COLO668 (cell line): ENCODE measurements at regions not wholly inside any gene's neighbourhood (a gene's known extent, or its start where the extent isn't known, plus 50 kb on each side); places are given as distances from the start of the nearest gene placed in this dataset.
A peak's percentile ranks its signal among the peaks of the same experiment; 100 is the strongest.

Experiments
- DNase-seq: peaks from one replicate; lab custom pipeline; 2025; ENCODE audit not compliant: unreplicated experiment; lab: John Stamatoyannopoulos, UW

GRCh38 chr11:15800111-15800800 is 556.1 kb downstream of the SOX6 start:
- DNase-seq: no peak

- no peak for DNase-seq
These were observed 555.2 kb downstream of the SOX6 start for GRCh38 chr11:15801126-15801525.

DNA sequence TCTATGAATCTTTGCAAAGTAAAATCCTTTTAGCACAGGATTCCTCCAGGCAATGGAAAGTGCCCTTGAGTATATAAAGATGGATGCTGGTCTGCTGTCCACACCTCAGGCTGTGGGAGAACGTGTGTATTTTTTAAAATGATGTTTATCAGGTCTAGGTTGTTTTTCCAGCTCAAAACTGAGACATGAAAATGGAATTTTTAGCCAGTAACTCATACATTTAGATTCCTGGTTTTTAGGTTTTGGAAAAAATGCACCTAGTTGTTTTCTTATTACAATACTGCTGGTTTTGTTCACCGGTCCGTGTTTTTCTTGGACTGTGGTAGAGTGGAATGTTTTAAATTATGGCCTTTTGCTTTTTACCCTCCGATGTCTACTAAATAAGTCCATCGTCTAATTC is 554.7 kb downstream of the SOX6 start:
- DNase-seq: no peak

GRCh38 chr11:15805726-15806125 is 550.6 kb downstream of the SOX6 start:
- DNase-seq: no peak

DNA sequence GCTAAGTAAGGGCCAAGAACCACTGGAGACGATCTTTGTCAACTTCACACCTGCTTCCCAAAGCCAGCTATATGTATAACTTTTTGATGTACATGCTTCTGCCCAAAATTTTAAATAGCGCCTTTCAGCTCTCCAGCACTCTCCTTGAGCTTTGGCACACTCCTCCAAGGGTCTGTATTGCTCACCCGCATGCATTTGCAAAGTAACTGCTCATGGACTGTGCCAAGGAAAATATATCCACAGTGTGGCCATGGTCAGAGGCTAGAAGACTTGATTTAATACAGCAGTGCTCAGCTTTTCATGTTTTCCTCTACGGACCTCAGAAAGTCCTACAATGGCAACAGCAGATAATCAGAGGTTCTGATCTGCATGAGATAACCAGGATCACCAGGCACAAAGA is 550.1 kb downstream of the SOX6 start:
- no peak for DNase-seq

- DNase-seq: no peak
These were observed 548.5 kb downstream of the SOX6 start for GRCh38 chr11:15807827-15808226.

DNA sequence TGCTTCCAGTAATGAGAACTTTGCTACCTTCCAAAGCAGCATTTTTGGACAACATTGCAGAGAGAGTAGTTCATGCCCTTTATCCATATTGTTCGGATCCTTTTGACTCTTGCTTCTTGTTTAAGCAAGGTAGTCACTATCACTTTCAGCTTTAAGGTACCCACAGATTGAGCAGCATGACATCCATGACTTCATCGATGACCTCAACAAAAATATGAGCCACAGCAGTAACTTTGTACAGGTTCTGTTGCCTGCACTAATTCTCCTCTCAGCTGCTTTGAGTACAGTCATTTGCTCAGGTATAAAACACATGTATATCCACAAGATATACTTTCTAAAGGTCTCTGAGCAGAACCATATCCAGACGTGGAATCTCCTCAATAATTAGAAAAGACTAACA is 546.3 kb downstream of the SOX6 start:
- no peak for DNase-seq

DNA sequence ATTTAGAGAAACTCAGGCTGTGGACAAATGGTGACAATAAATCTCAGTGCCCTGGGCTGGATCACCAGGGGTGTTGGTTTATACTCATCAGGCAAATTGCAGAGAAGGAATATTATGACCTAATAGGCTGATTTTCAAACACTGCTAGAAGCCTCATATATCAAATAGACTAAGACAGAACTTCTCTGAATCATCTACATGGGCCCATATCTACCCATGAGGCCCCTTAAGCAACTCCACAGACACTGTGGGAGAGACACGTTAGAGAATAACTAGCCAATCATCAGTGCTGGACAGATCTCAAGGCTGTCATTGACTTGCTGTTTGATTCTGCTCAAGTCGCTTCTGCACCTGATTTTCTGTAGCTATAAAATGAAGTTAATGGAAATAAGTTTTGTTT is 545.8 kb downstream of the SOX6 start:
- no peak for DNase-seq

DNA sequence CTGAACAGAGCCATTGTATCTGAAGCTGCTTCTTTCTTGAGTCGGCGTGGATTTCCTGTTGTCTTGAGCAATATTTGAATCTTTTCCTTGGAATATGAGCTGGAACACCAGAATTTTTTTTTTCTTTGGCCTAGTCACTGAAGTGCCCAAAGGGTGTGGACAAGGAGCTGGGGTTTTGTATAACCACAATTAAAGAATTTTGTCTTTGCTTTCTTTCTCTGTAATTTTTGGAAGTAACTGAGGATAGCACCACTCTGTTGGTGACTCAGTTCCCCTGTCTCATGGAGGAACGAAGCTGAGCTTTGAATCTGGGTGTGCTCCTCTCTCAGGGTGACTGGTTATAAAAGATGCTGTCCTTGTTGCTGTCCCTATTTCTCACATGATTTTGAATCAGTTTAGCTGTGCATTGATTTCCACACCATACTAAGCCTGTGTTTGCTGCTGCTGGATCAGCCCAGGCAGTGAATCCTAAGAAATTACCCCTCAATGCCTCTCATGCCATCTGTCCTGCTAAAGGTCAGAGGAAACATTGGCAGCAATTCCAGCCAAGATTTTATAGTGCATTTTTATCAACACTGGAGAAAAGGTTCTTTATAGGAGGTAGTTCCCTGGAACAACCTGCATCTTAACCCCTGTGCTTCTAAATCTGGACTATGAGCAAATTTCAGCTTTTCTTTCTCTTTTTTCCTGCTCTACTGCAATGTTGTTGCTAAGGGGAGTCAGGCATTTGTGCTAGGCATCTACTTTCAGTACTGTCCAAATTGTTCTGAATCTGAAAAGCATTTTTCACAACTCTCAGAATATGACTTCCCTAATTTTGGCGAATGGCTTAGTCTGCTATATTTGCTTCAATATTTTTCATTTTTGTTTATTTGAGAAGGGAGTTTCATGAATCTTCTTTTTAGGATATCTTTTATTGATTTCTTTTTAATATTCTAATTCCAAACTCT is 540.8 kb downstream of the SOX6 start:
- DNase-seq: no peak

DNA sequence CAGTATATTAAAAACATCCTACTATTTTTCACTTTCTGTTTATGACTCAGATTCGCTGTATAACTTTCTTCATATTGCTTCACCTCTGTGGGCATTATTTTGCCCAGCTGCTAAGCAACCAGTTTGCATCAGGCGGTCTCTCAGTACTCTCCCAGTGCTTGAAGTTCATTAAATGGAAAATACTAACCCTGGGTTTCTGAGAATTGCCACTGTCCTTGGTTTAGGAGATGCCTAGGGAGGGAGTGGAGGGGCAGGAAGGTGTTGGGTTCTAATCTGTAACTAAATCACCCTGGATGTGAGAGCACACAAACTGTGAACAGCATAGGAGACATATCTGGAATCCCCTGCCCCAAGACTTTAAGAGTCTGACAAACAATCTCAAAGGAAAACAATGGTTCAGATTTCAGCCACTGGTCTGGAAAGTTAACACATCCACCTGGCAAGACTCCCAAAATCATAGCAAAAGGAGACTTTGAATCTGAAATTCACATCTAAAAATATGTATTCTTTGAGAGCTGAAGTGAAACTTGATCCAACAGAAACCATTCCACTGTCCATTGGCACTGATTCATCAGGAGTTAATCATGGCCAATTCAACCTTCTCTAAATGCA is 540.0 kb downstream of the SOX6 start:
- DNase-seq: no peak

DNA sequence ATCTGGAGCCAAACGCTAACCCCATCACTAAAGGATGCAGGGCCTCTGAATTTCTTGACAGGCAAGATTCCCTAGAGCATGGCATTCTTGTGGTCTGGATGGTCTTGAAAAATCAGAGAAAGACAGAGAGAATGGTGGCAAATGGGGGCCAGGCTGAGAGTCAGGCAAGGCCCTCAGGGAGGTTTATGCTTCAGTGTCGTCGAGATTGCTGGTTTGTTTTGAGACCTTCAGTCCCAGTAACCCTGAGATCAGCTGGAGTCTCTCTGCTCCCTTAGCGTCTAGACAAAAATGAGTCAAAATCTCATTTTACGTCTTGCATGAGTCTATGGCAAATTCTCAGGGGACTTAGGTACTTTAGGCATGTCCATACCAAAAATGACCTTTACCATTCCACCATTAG is 539.3 kb downstream of the SOX6 start:
- no peak for DNase-seq

- DNase-seq: no peak
These were observed 538.1 kb downstream of the SOX6 start for GRCh38 chr11:15818132-15818842.

GRCh38 chr11:15819679-15820286 is 536.6 kb downstream of the SOX6 start:
- peak; percentile 59 for DNase-seq

GRCh38 chr11:15821451-15821850 is 534.9 kb downstream of the SOX6 start:
- DNase-seq: no peak

- DNase-seq: no peak
These were observed 532.3 kb downstream of the SOX6 start for GRCh38 chr11:15824060-15824459.

GRCh38 chr11:15825976-15826650 is 530.2 kb downstream of the SOX6 start:
- DNase-seq: no peak

GRCh38 chr11:15826826-15827225 is 529.5 kb downstream of the SOX6 start:
- DNase-seq: peak; percentile 32

DNA sequence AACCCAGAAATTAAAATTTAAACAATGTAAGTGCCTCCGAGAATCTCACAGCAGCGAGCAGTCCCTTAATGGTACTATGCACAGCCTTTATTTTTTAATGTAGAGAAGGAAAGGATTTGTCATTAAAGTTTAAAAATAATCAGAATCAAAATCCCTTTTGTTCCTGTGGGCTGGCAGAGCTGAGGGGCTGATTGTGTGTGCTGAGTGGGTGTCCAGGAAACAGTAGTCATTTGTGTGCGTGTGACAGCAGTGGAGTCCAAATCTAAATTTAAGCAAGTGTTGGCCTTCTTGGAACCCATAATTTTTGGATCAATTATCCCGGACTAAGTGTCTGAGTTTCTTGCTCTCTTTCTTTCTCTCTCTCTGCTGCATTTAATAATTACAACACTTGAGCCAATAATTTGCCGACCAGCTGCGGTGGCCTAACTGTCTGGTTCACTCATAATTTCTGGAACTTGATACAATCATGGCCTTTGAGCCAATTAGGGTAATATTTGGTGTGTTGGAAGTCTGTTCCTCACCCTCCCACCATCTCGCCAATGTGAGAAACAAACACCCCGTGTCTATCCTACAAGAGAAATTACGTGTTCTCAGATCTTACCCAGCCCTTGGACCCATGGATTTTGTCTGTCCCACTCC is 528.0 kb downstream of the SOX6 start:
- no peak for DNase-seq

DNA sequence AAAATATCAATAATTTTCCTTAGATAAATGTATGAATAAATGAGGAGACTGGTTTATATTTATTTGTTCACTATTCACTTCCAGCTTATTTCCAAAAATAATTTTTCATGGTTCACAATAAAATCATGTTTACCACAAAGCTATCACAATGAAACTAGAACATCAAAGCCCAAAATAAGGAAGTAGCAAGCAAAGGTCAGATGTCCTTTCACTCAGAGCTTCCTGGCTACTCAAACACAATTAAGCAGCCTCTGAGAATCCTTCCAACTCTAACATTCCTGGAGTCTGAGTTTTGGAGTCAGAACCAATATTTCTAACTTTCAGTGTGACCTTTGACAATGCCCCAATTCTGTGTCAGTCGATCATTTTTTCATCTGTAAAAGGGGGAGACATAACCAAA is 527.0 kb downstream of the SOX6 start:
- no peak for DNase-seq
